HG03342 (cell line): ENCODE measurements at regions not wholly inside any gene's neighbourhood (a gene's known extent, or its start where the extent isn't known, plus 50 kb on each side); places are given as distances from the start of the nearest gene placed in this dataset.
"Not testable (repeated sequence)": the region's sequence is repeated elsewhere in the genome, so short reads cannot be mapped to it uniquely, and the experiment has no call there.

Experiments used
- ATAC-seq: cut with Tn5 transposase; IDR thresholded peaks from one replicate; pipeline ENCODE4 v1.9.1; 2021; ENCODE audit warnings: mild to moderate bottlenecking, moderate library complexity; ENCODE audit not compliant: unreplicated experiment

GRCh38 chr11:100528872-100529416, 158.1 kb upstream of the ARHGAP42 start:
- no peak for ATAC-seq

- ATAC-seq = not testable (repeated sequence)
These were observed 155.8 kb upstream of the ARHGAP42 start for GRCh38 chr11:100531290-100531689.

DNA sequence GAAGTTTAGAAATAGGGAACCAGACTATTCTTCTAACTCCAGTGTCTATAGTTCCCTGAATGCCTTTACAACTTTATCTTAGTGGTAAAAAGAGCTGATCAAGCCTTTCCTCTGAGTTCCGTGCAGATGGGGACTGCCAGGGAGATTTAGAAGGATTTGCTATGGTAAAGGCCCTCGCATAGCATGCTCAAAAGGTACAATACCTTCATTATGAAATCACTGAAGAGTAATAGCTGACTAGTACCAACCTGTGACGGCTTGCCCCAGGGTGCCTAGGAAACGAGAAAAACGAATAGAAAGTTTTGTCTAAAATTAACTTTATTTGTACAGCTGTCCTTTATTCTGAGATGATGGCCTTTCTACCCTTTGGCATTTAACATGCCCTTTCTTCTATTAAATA, 150.1 kb upstream of the ARHGAP42 start:
- ATAC-seq = no peak

GRCh38 chr11:100543386-100543785, 143.7 kb upstream of the ARHGAP42 start:
- no peak for ATAC-seq

- no peak for ATAC-seq
These were observed 141.5 kb upstream of the ARHGAP42 start for GRCh38 chr11:100545556-100545955.

DNA sequence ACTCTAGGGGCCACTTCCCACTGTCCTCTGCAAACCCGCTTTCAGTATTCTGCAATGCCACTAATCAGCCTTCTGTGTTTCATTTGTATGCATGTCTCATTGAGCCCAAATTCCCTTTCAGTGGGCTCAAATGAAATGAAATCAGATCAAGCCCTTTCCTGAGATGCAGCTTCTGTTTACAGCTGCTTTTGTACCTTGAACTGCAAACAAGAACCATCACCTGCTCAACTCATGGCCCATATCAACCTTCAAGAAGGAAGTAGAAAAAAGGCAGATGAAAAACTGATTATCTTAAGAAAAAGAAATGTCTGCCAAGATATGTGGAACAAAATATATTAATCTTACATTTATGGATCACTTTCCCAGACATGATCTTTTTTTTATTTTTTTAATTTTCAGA, 141.1 kb upstream of the ARHGAP42 start:
- ATAC-seq = no peak

DNA sequence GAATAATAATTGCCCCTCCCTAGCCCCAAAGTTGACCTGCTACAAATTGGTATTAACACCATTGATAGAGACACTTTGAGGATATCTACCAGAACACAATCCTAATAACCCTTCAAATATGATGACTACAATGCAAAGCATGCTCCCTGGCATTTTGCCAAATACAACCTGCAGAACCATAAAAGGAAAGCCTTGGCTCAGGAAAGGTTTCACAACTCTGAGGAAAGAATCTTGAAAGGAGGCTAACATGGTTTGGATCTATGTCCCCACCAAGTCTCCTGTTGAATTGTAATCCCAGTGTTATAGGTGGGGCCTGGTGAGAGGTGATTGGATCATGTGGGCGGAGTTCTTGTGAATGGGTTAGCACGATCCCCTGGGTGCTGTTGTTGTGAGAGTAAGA, 140.4 kb upstream of the ARHGAP42 start:
- ATAC-seq = no peak

DNA sequence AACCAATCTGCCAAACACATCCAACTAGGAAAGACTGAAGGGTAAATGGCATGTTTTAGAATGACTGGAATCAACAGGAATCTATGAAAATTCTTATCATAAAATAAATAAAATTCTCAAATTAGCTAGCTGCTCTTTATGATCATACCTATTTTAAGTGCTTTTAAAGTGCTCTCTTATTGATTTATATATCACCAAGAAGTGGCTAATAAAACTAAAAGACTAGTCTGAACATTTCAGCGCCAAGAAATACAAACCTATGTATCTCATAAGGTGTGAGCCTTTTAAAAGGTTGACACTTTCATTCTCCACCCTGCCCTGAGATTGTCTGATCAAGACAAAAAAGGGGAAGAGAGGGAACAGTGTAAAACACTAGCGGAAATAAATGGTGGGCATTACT, 136.8 kb upstream of the ARHGAP42 start:
- no peak for ATAC-seq

- no peak for ATAC-seq
These were observed 136.0 kb upstream of the ARHGAP42 start for GRCh38 chr11:100550912-100551632.

- ATAC-seq = no peak
These were observed 131.2 kb upstream of the ARHGAP42 start for GRCh38 chr11:100555931-100556330.

GRCh38 chr11:100556781-100557180, 130.3 kb upstream of the ARHGAP42 start:
- ATAC-seq = no peak

GRCh38 chr11:100557830-100558611, 129.1 kb upstream of the ARHGAP42 start:
- no peak for ATAC-seq

GRCh38 chr11:100560606-100561005, 126.5 kb upstream of the ARHGAP42 start:
- ATAC-seq = no peak

DNA sequence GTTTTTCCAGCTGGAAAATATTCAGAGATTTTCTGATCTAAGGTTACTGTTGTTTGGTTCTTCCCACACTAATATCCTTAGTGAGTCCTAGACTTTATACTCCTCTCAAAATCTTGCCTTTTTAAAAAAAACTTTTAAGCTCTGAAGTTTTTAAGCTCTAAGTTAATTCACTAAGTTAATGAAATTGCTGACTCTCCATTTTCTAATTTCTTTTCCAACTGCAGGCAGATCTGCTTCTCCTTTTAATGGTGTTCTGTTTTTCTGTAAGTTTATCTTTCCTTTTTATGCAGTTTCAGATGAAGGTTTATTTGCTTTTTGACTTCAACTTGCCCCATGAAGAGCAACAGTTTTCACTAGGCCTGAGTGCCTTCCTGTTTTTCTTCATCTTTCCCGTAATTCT, 125.8 kb upstream of the ARHGAP42 start:
- ATAC-seq = no peak

DNA sequence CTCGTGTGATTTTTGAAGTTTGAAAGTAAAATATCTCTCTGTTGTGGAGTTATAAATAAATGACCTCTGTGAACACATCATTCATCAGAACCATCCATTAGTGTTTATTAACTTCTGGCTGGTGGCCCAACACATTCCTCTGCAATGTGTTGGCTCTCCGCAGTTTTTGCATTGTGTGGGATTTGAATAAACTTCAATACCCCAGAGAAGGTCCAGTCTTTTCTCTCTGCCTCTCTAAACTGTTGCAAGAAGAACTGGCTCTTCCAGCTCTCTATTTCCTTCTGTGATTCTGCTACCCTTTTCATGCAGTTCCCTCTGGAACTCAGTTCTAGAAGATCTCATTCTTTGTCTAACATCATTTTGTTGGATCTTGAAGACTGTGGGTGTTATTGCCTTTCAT, 125.0 kb upstream of the ARHGAP42 start:
- no peak for ATAC-seq

GRCh38 chr11:100563541-100564280, 123.4 kb upstream of the ARHGAP42 start:
- no peak for ATAC-seq

GRCh38 chr11:100573911-100574513, 113.1 kb upstream of the ARHGAP42 start:
- ATAC-seq = no peak

DNA sequence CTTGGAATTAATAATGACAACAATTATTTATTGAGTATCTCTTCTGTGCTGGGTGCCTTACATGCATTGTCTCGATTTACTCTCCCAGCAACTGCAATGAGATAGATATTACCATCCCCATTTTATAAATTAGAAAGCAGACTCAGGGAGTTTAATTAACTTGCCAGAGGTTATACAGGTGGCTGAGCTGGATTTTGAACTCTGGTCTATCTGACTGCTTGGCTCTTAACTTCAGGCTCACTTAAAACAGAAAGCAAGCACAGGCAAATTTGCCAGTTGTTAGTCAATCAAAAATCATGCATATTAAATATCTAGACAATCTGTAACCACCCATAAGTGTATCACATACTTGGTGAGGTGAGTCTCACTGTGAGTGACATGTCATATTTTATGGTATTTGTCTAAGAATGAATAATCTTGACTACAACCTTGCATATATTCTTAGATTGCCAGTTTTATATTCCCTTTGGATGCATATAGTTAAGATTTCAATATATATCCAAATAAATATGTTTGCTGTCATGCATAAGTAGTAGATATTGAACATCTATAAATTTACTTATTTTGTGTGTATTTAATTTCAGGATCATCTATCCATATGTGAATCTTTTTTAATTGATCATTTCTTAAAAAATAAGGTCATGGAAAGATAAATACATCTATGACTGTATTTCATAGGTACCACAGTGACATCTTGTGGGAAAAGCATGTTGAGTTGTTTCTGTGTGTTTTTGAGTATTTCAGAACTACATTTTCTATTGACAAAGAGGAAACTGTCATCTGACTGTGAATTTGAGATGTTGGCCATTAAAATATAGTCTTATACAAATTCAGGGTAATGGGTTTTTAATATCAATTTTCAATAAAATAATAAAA, 112.0 kb upstream of the ARHGAP42 start:
- ATAC-seq = no peak

DNA sequence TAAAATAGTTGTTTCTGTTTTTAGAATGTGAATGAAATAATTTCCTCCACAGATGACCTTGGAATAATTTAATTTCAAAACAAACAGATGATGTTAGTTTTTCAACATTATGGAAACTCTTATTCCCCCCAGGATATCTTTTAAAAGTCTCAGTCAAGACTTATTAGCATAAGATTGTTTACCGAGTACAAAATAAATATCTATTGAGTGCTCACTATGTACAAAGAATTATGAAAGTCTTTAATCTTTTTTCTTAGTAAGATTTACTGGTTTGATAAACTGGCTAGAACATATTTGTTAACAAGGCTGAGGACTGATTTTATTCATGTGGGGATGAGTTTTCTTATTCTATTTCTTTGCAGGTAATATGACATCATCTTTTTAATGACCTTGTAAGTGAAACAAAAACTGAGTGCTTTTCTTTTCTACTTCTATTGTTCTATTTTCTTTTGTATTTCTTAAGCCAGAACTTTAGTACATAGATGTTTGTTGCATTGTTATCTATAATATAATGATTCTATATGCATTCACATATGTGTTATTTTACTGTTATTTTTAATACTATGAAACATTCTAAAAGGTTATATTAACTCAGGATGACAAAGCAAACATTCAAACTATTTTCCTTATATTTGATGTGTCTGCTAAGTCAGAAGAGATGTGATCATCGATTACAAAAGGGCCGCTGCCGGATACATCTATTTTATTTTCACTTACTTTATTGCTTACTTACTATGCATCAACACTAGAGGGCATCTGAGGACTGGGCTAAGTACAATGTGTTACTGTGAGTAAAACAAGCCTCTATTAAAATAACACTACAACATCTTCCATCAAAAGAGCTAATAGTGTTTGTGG, 111.0 kb upstream of the ARHGAP42 start:
- peak; percentile 82 for ATAC-seq
